Heart left ventricle (tissue), 16 donors: ENCODE measurements at regions not wholly inside any gene's neighbourhood (a gene's known extent, or its start where the extent isn't known, plus 50 kb on each side); places are given as distances from the start of the nearest gene placed in this dataset.

Experiments used
- ATAC-seq, 4 donors: fragments of 200-7000 bp; cut with Tn5 transposase; one replicate each; pipeline ENCODE4 v1.9.1; 2020 to 2022; ENCODE audit warnings: moderate library complexity in 4 of 4, mild to moderate bottlenecking in 3 of 4, moderate number of reproducible peaks in 1 of 4
- DNase-seq, 5 donors: peaks; one replicate each; pipeline ENCODE4 v3.0.0-alpha.2; 2020
- H3K27ac ChIP-seq, 12 donors: fragments of 200-600 bp; sonication (generic) in 4 of 12; one replicate each; pipeline versions ENCODE4 v1.5.0 to v1.8.0; 2016 to 2022; ENCODE audit warnings: mild to moderate bottlenecking in 2 of 12
- H3K27me3 ChIP-seq, 9 donors: fragments of 200-600 bp; sonication (generic) in 2 of 9; one replicate each; pipeline versions ENCODE4 v1.5.1 to v1.8.0; 2016 to 2022; ENCODE audit warnings: mild to moderate bottlenecking in 3 of 9
- H3K36me3 ChIP-seq, 9 donors: fragments of 200-600 bp; sonication (generic) in 2 of 9; one replicate each; pipeline versions ENCODE4 v1.5.0 to v1.8.0; 2018 to 2022; ENCODE audit warnings: mild to moderate bottlenecking in 2 of 9
- H3K4me1 ChIP-seq, 12 donors: fragments of 200-600 bp; sonication (generic) in 4 of 12; one replicate each; pipeline versions ENCODE4 v1.5.0 to v1.8.0; 2016 to 2022; ENCODE audit warnings: mild to moderate bottlenecking in 3 of 12
- H3K4me3 ChIP-seq, 12 donors: fragments of 200-600 bp; sonication (generic) in 4 of 12; one replicate each; pipeline versions ENCODE4 v1.5.0 to v1.8.0; 2017 to 2022; ENCODE audit warnings: mild to moderate bottlenecking in 9 of 12, moderate library complexity in 4 of 12
- H3K9me3 ChIP-seq, 12 donors: fragments of 200-600 bp; sonication (generic) in 4 of 12; one replicate each; pipeline versions ENCODE4 v1.5.0 to v1.8.0; 2016 to 2022; ENCODE audit warnings: mild to moderate bottlenecking in 1 of 12
- CTCF ChIP-seq, 12 donors: fragments of 200-600 bp; sonication (generic) in 4 of 12; IDR thresholded peaks; one replicate each; pipeline versions ENCODE4 v1.5.0 to v1.8.0; 2018 to 2022; ENCODE audit warnings: antibody characterized with exemption in 12 of 12, mild to moderate bottlenecking in 5 of 12
- POLR2A ChIP-seq, 2 donors: fragments of 450-650 bp; IDR thresholded peaks; one replicate each; pipeline ENCODE4 v1.6.1; 2017; ENCODE audit warnings: antibody characterized with exemption in 2 of 2, mild to moderate bottlenecking in 2 of 2, moderate library complexity in 2 of 2
- WGBS, 4 donors: extraction: QIAGEN DNeasy Blood & Tissue Kit in 2 of 4; methylation state at CpG; one replicate each; pipeline versions ENCODE4 v1.1.5 to v1.1.7; 2013 to 2018; 5-methylcytosine and 5-hydroxymethylcytosine counted together
- intact Hi-C, 10 donors: fragments of 100-400 bp; cut with DNase I; formaldehyde crosslinking; loops; one replicate each; pipeline versions ENCODE4 v1.11.1 to v1.14.2; 2022
- donor health status: ischemic (EF 13 %, LVEDD 7.1; RV severe dilation, severe dysfunction).
- donor health status: healthy with polysubstance abuse.
- donor health status: DM: no; HTN: yes; CAD: no.
- donor health status: DM: no; HTN: no; CAD: no.
- donor health status: ischemic (EF 25% LVEDD 6.9; RV normal size, moderate dysfunction).
- donor health status: ischemic (EF 25% LVEDD 5.7; RV mildly dilated, moderate dysfunction).
- donor health status: healthy.
- donor health status: DM: yes; HTN: yes; CAD: no.
- donor health status: ischemic (EF 35%, LVEDD 5.7; RV mildly dilated, moderate dysfunction).
- donor health status: nonischemic (EF 11% LVEDD 7.7; RV severe dilation, severe dysfunction).
- donor health status: DM: yes; HTN: yes; CAD: no.
- donor health status: PGD.
- donor health status: ischemic (EF 29% LVEDD 5.4; RV normal size, mild dysfunction).
- donor health status: nonischemic (EF 23%, LVEDD 6.1; RV moderate dilation, normal function).

DNA sequence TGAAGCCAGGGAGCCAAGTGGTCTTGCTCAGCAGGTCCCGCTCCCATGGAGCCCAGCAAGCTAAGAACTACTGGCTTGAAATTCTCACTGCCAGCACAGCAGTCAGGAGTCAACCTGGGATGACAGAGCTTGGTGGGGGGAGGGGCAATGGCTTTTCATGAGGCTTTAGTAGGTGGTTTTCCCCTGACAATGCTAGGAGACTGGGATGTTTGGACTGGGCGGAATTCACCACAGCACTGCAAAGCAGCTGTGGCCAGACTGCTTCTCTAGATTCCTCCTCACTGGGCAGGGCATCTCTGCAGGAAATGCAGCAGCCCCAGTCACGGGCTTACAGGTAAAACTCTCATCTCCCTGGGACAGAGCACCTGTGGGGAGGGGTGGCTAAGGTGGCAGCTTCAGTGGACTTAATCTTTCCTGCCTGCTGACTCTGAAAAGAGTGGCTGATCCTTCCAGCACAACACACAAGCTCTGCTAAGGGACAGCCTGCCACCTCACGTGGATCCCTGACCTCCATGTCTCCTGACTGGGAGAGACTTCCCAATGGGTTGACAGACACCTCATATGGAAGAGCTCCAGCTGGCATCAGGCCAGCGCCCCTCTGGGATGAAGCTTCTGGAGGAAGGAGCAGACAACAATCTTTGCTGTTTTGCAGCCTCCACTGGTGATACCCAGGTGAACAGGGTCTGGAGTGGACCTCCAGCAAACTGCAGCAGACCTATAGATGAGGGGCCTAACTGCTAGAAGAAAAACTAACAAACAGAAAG, 349.7 kb upstream of the ST6GAL2 start:
- H3K9me3 ChIP-seq = peaks cover 0 to 10% (median 0%) of the 10 kb centered on the region in 12 donors
- H3K27ac ChIP-seq = no peak overlapping the region
- intact Hi-C loops = no loop called here
- H3K36me3 ChIP-seq = no peaks in the 10 kb centered on the region
- 74 to 78% (median 76%) methylated on average over 5 of the region's 5 CpGs for WGBS, 4 donors
- DNase-seq (no peak), ATAC-seq (no peak)
- H3K4me1 ChIP-seq = no peaks in the 10 kb centered on the region
- no peak for TF ChIP-seq CTCF (IDR thresholded peaks at IDR 0.05)
- no peak for TF ChIP-seq POLR2A (IDR thresholded peaks at IDR 0.05)
- no peaks in the 10 kb centered on the region for H3K27me3 ChIP-seq
- H3K4me3 ChIP-seq = no peak overlapping the region

DNA sequence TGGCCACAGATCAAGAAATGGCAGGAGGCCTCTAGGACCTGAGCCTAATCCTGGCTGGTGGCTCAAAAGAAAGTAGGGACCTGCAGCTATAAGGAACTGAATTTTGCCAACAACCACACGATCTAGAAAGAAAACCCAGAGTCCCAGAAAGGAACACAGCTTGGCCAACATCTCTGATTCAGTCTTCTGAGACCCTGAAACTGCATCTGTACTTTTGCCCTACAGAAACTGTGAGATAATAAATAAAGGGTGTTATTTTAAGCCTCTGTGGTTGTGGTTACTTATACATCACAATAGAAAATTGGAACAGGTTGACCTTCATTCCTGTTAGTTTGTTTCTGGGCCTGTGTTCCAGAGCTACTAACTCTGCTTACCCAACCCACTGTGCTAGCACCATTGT, 356.8 kb upstream of the ST6GAL2 start:
- WGBS, 4 donors = 27 to 61% (median 56%) methylated on average over 1 of the region's 1 CpG
- TF ChIP-seq POLR2A (IDR thresholded peaks at IDR 0.05) = no peak
- TF ChIP-seq CTCF (IDR thresholded peaks at IDR 0.05) = no peak
- intact Hi-C loops = no loop called here
- H3K27me3 ChIP-seq = no peaks in the 10 kb centered on the region
- no peaks in the 10 kb centered on the region for H3K9me3 ChIP-seq
- DNase-seq (no peak), ATAC-seq (no peak)
- H3K4me1 ChIP-seq = no peaks in the 10 kb centered on the region
- no peaks in the 10 kb centered on the region for H3K36me3 ChIP-seq
- H3K27ac ChIP-seq = no peak overlapping the region
- H3K4me3 ChIP-seq = no peak overlapping the region

DNA sequence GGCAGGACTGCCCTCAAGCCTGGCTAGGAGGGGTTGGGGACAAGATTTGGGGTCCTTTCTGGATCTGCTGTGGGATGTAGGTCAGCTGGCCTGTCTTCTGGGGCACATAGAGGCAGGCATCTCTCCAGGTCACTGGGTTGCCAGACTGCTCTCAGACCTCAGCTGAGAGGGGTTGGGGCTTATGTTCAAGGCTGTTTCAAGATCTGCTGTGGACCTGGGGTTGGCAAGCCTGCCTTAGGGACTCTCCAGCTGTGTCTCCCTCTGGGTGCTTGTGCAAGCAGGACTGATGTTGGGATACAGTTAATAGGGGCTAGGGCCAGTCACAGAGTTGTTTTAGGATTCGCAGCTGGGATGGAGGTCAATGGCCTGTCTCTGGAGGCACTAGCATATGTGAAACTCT, 363.0 kb upstream of the ST6GAL2 start:
- intact Hi-C loops = no loop called here
- Histone ChIP-seq H3K27ac (no peak overlapping the region), H3K36me3 (no peaks in the 10 kb centered on the region), H3K9me3 (peaks cover 0 to 18% (median 0%) of the 10 kb centered on the region in 12 donors), H3K27me3 (no peaks in the 10 kb centered on the region), H3K4me1 (no peaks in the 10 kb centered on the region), H3K4me3 (no peak overlapping the region)
- 86 to 100% (median 89%) methylated on average over 1 of the region's 1 CpG; no CpG with 5 or more reads in 1 of the 4 donors for WGBS, 4 donors
- no peak for TF ChIP-seq CTCF (IDR thresholded peaks at IDR 0.05)
- no peak for TF ChIP-seq POLR2A (IDR thresholded peaks at IDR 0.05)
- ATAC-seq = no peak
- no peak for DNase-seq

- Histone ChIP-seq H3K9me3 (peaks cover 0 to 18% (median 0%) of the 10 kb centered on the region in 12 donors), H3K4me3 (no peak overlapping the region), H3K4me1 (no peaks in the 10 kb centered on the region), H3K36me3 (no peaks in the 10 kb centered on the region), H3K27ac (no peak overlapping the region), H3K27me3 (no peaks in the 10 kb centered on the region)
- DNase-seq = no peak
- TF ChIP-seq CTCF (IDR thresholded peaks at IDR 0.05) (no peak), POLR2A (IDR thresholded peaks at IDR 0.05) (no peak)
- intact Hi-C loops = no loop called here
- 86 to 93% (median 90%) methylated on average over 10 to 14 of the region's 14 CpGs for WGBS, 4 donors
- no peak for ATAC-seq
These were observed 369.8 kb upstream of the ST6GAL2 start for GRCh38 chr2:107255744-107256143.
